ENCODE measurements at regions not wholly inside any gene's neighbourhood (a gene's known extent, or its start where the extent isn't known, plus 50 kb on each side); places are given as distances from the start of the nearest gene placed in this dataset.

- H3K27me3 Mint-ChIP-seq: no peaks in the 10 kb centered on the region
- no peak overlapping the region for H3K4me3 Mint-ChIP-seq
- no peak overlapping the region for H3K27ac Mint-ChIP-seq
- no peaks in the 10 kb centered on the region for H3K9me3 Mint-ChIP-seq
- no peaks in the 10 kb centered on the region for H3K4me1 Mint-ChIP-seq
- no peak for DNase-seq
- no peak for ATAC-seq
These were observed 94.0 kb upstream of the HIVEP1 start for GRCh38 chr6:11917951-11918738.

DNA sequence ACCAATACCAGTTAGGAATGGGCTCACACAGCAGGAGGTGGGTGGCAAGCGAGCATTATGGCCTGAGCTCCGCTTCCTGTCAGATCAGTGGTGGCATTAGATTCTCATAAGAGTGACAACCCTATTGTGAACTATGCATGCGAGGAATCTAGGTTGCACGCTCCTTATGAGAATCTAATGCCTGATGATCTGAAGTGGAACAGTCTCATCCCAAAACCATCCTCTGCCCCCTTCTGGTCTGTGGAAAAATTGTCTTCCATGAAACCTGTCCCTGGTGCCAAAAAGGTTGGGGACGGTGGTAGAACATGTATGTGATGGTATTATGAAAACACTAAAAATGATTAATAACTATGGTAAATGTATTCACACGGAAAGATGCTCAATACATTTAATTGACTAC is 99.7 kb upstream of the HIVEP1 start:
- Mint-ChIP-seq H3K27ac (no peak overlapping the region), H3K4me3 (no peak overlapping the region), H3K9me3 (peaks cover under 1 to 7% of the 10 kb centered on the region in 2 donors), H3K4me1 (no peaks in the 10 kb centered on the region), H3K27me3 (no peaks in the 10 kb centered on the region)
- ATAC-seq (no peak), DNase-seq (no peak)

- no peak overlapping the region for H3K4me3 Mint-ChIP-seq
- peaks cover 4 to 13% of the 10 kb centered on the region in 2 donors for H3K9me3 Mint-ChIP-seq
- H3K27ac Mint-ChIP-seq: no peak overlapping the region
- ATAC-seq (no peak), DNase-seq (no peak)
- H3K27me3 Mint-ChIP-seq: no peaks in the 10 kb centered on the region
- no peaks in the 10 kb centered on the region for H3K4me1 Mint-ChIP-seq
These were observed 100.6 kb upstream of the HIVEP1 start for GRCh38 chr6:11911538-11911937.

DNA sequence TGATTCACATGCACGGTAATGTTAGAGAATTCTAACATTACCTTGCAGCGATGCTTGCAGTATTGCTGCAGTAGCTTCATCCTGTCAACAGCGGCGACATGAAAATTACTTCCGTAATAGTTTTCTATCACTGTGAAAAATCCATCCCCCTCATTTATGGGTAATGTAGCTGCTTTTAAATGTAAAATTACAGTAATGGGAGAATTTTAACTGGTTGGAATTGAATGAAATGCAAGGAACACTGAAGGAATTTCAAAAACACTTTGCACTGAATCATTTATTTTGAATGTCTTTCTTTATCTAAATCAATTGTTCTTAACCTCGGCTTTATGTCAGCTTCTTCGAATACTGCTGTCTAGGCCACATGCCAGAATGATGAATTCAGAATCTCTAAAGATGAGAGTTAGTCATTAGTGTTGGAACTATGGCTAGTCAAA is 102.4 kb upstream of the HIVEP1 start:
- ATAC-seq: no peak
- no peak overlapping the region for H3K4me3 Mint-ChIP-seq
- H3K27ac Mint-ChIP-seq: no peak overlapping the region
- no peak for DNase-seq
- no peaks in the 10 kb centered on the region for H3K27me3 Mint-ChIP-seq
- H3K4me1 Mint-ChIP-seq: no peaks in the 10 kb centered on the region
- peaks cover 4 to 13% of the 10 kb centered on the region in 2 donors for H3K9me3 Mint-ChIP-seq

- H3K4me1 Mint-ChIP-seq: no peaks in the 10 kb centered on the region
- H3K27me3 Mint-ChIP-seq: no peaks in the 10 kb centered on the region
These were observed 103.5 kb upstream of the HIVEP1 start for GRCh38 chr6:11908436-11909105.

GRCh38 chr6:11903645-11904044 is 108.5 kb upstream of the HIVEP1 start:
- Mint-ChIP-seq H3K9me3 (peaks cover 11 to 15% of the 10 kb centered on the region in 2 donors), H3K27me3 (peaks cover 8% of the 10 kb centered on the region), H3K4me3 (no peak overlapping the region), H3K4me1 (peaks cover 29% of the 10 kb centered on the region), H3K27ac (no peak overlapping the region)
- ATAC-seq (no peak), DNase-seq (no peak)

More at GRCh38 chr6:11908436-11909105, 103.5 kb upstream of the HIVEP1 start:
- no peak overlapping the region for H3K27ac Mint-ChIP-seq
- no peak for ATAC-seq
- no peak overlapping the region for H3K4me3 Mint-ChIP-seq
- peaks cover 4 to 13% of the 10 kb centered on the region in 2 donors for H3K9me3 Mint-ChIP-seq
- DNase-seq: no peak

DNA sequence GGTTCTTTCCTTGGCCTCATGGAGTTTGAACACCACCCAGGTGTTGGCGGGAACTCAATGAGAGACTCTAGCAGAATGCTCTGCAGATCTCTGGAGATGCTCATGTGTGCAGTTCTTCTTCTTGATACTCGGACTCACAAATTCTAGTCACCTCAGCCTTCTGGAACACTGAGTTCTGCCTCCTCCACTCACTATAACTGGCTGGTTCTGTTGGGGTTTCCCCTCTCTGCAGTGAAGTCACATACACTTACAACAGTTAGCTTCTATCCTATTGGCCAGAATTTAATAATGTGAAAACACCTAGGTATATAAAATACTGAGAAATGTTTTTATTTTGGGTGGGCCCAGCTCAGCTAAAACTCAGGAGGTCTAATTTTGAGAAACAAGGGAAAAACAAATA is 109.6 kb upstream of the HIVEP1 start:
- Mint-ChIP-seq H3K27ac (no peak overlapping the region), H3K9me3 (peaks cover 11 to 14% of the 10 kb centered on the region in 2 donors), H3K4me3 (peak overlapping the region in 1 of 2 donors; percentile 8), H3K27me3 (peaks cover 8% of the 10 kb centered on the region), H3K4me1 (peaks cover 29% of the 10 kb centered on the region)
- DNase-seq (no peak), ATAC-seq (peak; percentile 58)

DNA sequence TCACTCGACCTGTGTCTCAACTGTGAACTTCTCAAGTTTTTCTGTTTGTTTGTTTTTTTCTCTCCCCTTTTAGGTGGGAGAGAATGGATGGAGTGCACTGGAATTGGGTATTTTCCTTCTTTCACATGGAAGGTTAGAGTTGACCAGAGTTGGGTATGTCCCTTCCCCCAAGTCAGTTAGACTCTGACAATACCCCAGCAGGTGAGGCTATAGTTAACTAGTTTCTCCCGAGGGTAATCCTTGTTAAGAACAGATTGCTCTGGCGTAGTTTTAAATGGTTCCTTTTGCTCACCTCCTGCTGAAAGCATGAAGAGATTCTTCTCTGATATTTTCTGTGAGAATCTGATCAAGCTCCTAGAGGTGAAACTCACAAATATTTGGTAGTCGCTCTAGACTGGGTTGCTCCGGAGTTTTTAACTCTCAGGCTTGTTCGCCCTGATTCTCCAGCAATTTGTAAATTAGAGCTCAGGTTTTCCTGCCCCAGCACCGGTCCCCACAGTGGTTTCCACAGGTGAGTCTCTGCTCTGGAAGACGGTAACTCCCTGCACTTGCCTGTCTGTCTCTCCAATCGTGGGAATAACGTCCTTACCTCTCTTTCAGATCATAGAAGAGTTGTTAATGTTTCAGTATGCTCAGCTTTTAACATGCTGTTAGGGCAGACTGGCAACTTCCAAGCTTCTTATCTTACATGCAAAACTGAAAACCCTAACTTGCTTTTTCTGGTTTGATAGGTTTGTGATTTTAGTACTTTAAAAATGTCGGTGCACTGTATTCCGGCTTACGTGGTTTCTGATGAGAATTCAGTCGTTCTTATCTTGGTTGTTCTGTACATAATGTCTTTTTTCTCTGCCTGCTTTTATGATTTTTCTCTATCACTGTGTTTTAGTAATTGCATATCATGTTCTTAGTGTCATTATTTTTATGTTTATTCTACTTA is 111.2 kb upstream of the HIVEP1 start:
- peak overlapping the region in 1 of 2 donors; percentile 29 for H3K27ac Mint-ChIP-seq
- H3K4me3 Mint-ChIP-seq: peak overlapping the region; percentile 49 to 75
- H3K9me3 Mint-ChIP-seq: peaks cover 7 to 8% of the 10 kb centered on the region in 2 donors
- ATAC-seq (no peak), DNase-seq (no peak)
- peaks cover 29% of the 10 kb centered on the region for H3K4me1 Mint-ChIP-seq
- peaks cover 8% of the 10 kb centered on the region for H3K27me3 Mint-ChIP-seq

DNA sequence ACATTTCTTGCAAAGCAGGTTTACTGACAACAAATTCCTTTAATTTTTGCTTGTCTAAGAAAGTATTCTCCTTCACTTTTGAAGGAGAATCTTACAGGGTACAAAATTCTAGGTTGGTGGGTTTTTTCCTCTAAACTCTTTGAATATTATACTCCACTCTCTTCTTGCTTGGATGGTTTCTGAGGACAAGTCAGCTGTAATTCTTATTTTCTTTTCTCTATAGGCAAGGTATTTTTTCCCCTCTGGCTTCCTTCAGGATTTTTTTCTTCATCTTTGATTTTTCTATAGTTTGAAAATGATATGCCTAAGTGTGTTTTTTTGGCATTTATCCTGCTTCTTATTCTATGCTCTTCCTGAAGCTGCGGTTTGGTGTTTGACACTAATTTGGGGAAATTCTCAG is 112.5 kb upstream of the HIVEP1 start:
- DNase-seq: no peak
- no peak overlapping the region for H3K4me3 Mint-ChIP-seq
- no peak for ATAC-seq
- peaks cover 8 to 11% of the 10 kb centered on the region in 2 donors for H3K9me3 Mint-ChIP-seq
- peaks cover 8% of the 10 kb centered on the region for H3K27me3 Mint-ChIP-seq
- H3K27ac Mint-ChIP-seq: no peak overlapping the region
- H3K4me1 Mint-ChIP-seq: peaks cover 29% of the 10 kb centered on the region

DNA sequence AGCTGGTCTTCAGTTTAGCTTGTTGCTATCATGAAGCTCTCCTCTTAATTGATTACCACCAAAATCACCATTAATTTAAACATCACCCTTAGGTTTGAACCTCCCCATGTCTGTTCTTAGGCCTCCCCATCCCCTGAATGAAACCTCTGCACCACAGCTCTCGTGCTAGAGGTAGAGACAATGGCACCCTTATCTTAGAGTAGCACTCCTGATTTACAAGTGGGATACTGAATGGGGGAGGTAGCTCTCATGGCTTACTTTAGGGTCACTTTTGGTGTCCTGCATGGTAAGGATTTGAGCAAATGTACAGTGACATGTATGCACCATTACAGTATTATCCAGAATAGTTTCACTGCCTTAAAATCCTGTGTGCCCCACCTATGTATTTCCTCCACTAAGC is 115.6 kb upstream of the ADTRP start:
- DNase-seq (no peak), ATAC-seq (no peak)
- H3K27me3 Mint-ChIP-seq: no peaks in the 10 kb centered on the region
- no peak overlapping the region for H3K27ac Mint-ChIP-seq
- H3K4me1 Mint-ChIP-seq: no peaks in the 10 kb centered on the region
- no peak overlapping the region for H3K4me3 Mint-ChIP-seq
- peaks cover 0 to 11% of the 10 kb centered on the region in 2 donors for H3K9me3 Mint-ChIP-seq

GRCh38 chr6:11891547-11891946 is 112.9 kb upstream of the ADTRP start:
- H3K9me3 Mint-ChIP-seq: peaks cover 0 to 11% of the 10 kb centered on the region in 2 donors
- no peaks in the 10 kb centered on the region for H3K27me3 Mint-ChIP-seq
- no peak for DNase-seq
- no peak for ATAC-seq
- H3K4me1 Mint-ChIP-seq: no peaks in the 10 kb centered on the region
- H3K4me3 Mint-ChIP-seq: no peak overlapping the region
- H3K27ac Mint-ChIP-seq: no peak overlapping the region

DNA sequence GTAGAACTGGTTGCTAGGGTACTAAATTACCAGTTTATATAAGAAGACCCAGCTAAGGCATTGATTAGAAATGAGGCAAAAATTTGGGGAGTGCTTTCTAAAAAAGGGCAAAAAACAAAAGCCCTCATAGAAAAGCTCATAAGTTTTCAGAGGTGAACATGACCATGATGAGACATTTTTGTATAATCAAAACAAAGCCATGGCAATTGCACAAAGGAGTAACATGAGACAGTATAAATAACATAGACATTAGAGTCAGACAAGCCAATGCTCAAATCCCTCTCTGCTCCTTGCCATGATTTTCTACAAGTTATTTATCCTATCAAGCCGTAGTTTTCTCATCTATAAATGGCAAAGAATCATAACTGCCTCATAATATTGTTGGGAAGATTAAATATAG is 112.2 kb upstream of the ADTRP start:
- Mint-ChIP-seq H3K27me3 (no peaks in the 10 kb centered on the region), H3K9me3 (peaks cover 0 to 13% of the 10 kb centered on the region in 2 donors), H3K4me3 (no peak overlapping the region), H3K4me1 (peaks cover 5% of the 10 kb centered on the region), H3K27ac (no peak overlapping the region)
- no peak for DNase-seq
- ATAC-seq: no peak

- no peak for ATAC-seq
- DNase-seq: no peak
- Mint-ChIP-seq H3K9me3 (peaks cover 0 to 16% of the 10 kb centered on the region in 2 donors), H3K27me3 (no peaks in the 10 kb centered on the region), H3K27ac (no peak overlapping the region), H3K4me3 (no peak overlapping the region), H3K4me1 (peaks cover 11% of the 10 kb centered on the region)
These were observed 111.6 kb upstream of the ADTRP start for GRCh38 chr6:11890209-11890608.

DNA sequence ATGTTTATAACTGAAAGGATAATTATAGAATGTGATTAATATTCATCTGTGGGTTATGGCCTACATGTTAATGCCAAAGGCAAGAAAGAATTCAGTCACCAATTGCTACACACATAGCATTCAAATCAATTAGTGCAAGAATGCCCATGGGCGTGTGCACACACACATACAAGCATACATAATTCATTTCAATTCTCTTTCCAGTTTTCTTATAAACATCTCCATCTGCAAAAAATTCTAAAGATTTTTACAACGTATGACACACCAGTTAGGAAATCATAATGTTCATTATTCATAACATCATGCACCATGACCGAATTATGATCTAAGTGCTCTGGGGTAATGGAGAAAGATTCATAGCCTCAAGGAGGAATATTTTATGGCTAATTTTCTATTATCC is 111.0 kb upstream of the ADTRP start:
- no peak overlapping the region for H3K27ac Mint-ChIP-seq
- peaks cover 18% of the 10 kb centered on the region for H3K4me1 Mint-ChIP-seq
- no peak for ATAC-seq

DNA sequence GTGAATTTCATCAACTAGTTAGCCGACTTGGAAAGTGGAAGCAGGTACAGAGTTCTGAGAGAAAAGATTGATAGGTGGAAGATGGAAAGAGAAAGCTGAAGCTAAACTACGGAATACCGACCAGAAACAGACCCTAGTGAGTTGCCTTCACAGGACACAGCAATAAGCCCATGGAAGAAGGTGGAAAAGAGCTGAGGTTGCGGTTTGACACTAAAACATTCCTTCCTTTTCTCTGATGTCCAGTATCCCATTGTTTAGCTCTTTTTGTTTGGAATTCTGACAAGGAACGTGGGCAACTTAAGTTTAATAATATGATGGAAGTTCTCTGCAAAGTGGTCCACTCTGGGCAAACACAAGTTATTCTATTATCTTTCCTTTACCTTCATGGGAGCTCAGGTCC is 110.1 kb upstream of the ADTRP start:
- DNase-seq (no peak), ATAC-seq (no peak)
- Mint-ChIP-seq H3K27ac (no peak overlapping the region), H3K27me3 (no peaks in the 10 kb centered on the region), H3K4me3 (no peak overlapping the region), H3K4me1 (peaks cover 18% of the 10 kb centered on the region), H3K9me3 (peaks cover 0 to 23% of the 10 kb centered on the region in 2 donors)

More for the DNA sequence above, 111.0 kb upstream of the ADTRP start:
- no peak for DNase-seq
- Mint-ChIP-seq H3K4me3 (no peak overlapping the region), H3K27me3 (no peaks in the 10 kb centered on the region), H3K9me3 (peaks cover 0 to 21% of the 10 kb centered on the region in 2 donors)
